Transverse colon (tissue), 4 donors: ENCODE measurements at regions not wholly inside any gene's neighbourhood (a gene's known extent, or its start where the extent isn't known, plus 50 kb on each side); places are given as distances from the start of the nearest gene placed in this dataset.

Experiments used
- DNase-seq: peaks from one replicate; pipeline ENCODE4 v3.0.0-alpha.2; 2019
- H3K27ac ChIP-seq, 4 donors: fragments of 200-600 bp; sonication (generic); 2 replicates each; pipeline ENCODE4 v1.5.1; 2016 to 2018; ENCODE audit warnings: inconsistent platforms in 4 of 4
- H3K27me3 ChIP-seq: fragments of 200-600 bp; sonication (generic); 2 replicates; pipeline ENCODE4 v1.5.1; 2017; ENCODE audit warnings: inconsistent platforms
- H3K36me3 ChIP-seq, 4 donors: fragments of 200-600 bp; sonication (generic); 2 replicates each; pipeline ENCODE4 v1.5.1; 2017 to 2019; ENCODE audit warnings: inconsistent platforms in 4 of 4
- H3K4me1 ChIP-seq, 4 donors: fragments of 200-600 bp; sonication (generic); 2 replicates each; pipeline ENCODE4 v1.5.1; 2017 to 2020; ENCODE audit warnings: inconsistent platforms in 4 of 4
- H3K4me3 ChIP-seq, 4 donors: fragments of 200-600 bp; sonication (generic); 1 replicate in 1 of 4; 2 replicates in 3 of 4; pipeline versions ENCODE4 v1.5.1 to v1.6.1; 2017 to 2019; ENCODE audit warnings: inconsistent platforms in 4 of 4
- H3K9me3 ChIP-seq, 2 donors: fragments of 200-600 bp; sonication (generic); 2 replicates each; pipeline ENCODE4 v1.5.1; 2017 to 2019; ENCODE audit warnings: inconsistent platforms in 2 of 2
- CTCF ChIP-seq, 5 experiments: fragments of 200-600 bp in 3 of 5; fragments of 450-650 bp in 2 of 5; sonication (generic) in 3 of 5; IDR thresholded peaks; 1 replicate in 2 of 5; 2 replicates in 3 of 5; pipeline ENCODE4 v1.5.1; 2016 to 2017; ENCODE audit warnings: antibody characterized with exemption in 5 of 5, inconsistent platforms in 3 of 5, mild to moderate bottlenecking in 2 of 5, moderate library complexity in 1 of 5
- EP300 ChIP-seq: sonication (generic); formaldehyde crosslinking; IDR thresholded peaks from one replicate; pipeline ENCODE4 v1.6.1; 2017; ENCODE audit warnings: antibody characterized with exemption, low read depth
- POLR2A ChIP-seq: fragments of 450-650 bp; IDR thresholded peaks from one replicate; pipeline ENCODE4 v1.6.1; 2016; ENCODE audit warnings: antibody characterized with exemption, mild to moderate bottlenecking, moderate library complexity
- POLR2AphosphoS5 ChIP-seq, 3 donors: sonication (generic); formaldehyde crosslinking; IDR thresholded peaks; one replicate each; pipeline ENCODE4 v1.6.1; 2016; ENCODE audit warnings: antibody characterized with exemption in 3 of 3
- WGBS, 2 donors: methylation state at CpG; one replicate each; pipeline ENCODE4 v1.1.5; 2018; ENCODE audit warnings: low coverage in 1 of 2; 5-methylcytosine and 5-hydroxymethylcytosine counted together
- in situ Hi-C, 4 donors: fragments of 200-750 bp; cut with MboI; loops; one replicate each; pipeline versions ENCODE4 v1.15.0 to v1.15.1; 2017; ENCODE audit warnings: low sequenced_read_pairs in 3 of 4, low pct_ligation_motif_present in 1 of 4, low pct_unique_long_range_greater_than_20kb in 1 of 4
- intact Hi-C: fragments of 100-400 bp; cut with DNase I; formaldehyde crosslinking; loops from one replicate; pipeline ENCODE4 v1.15.1; 2023; ENCODE audit warnings: low total_unique reads

GRCh38 chrX:121831601-121832000 is 784.2 kb downstream of the GLUD2 start:
- no peak overlapping the region for H3K4me3 ChIP-seq
- in situ Hi-C loops, result no loop called here
- DNase-seq, result no peak
- no peaks in the 10 kb centered on the region for H3K9me3 ChIP-seq
- H3K27me3 ChIP-seq, result no peaks in the 10 kb centered on the region
- no peaks in the 10 kb centered on the region for H3K4me1 ChIP-seq
- H3K36me3 ChIP-seq, result no peaks in the 10 kb centered on the region
- intact Hi-C loops, result no loop called here
- 34 to 83% methylated on average over 1 to 2 of the region's 2 CpGs for WGBS, 2 donors
- TF ChIP-seq POLR2A, result no peak
- TF ChIP-seq CTCF (IDR thresholded peaks at IDR 0.05), result no peak
- TF ChIP-seq EP300, result no peak
- no peak for TF ChIP-seq POLR2AphosphoS5 (IDR thresholded peaks at IDR 0.05)
- no peak overlapping the region for H3K27ac ChIP-seq

- H3K27ac ChIP-seq, result no peak overlapping the region
- in situ Hi-C loops (no loop called here), intact Hi-C loops (no loop called here)
- no peaks in the 10 kb centered on the region for H3K4me1 ChIP-seq
- no peaks in the 10 kb centered on the region for H3K36me3 ChIP-seq
- no peak overlapping the region for H3K4me3 ChIP-seq
- no peaks in the 10 kb centered on the region for H3K9me3 ChIP-seq
- TF ChIP-seq EP300, result no peak
- no peak for TF ChIP-seq POLR2A
- no peak for TF ChIP-seq CTCF (IDR thresholded peaks at IDR 0.05)
- no peak for TF ChIP-seq POLR2AphosphoS5 (IDR thresholded peaks at IDR 0.05)
- WGBS, 2 donors, result 71 to 100% methylated on average over 1 of the region's 1 CpG
- H3K27me3 ChIP-seq, result no peaks in the 10 kb centered on the region
- DNase-seq, result no peak
Observed at GRCh38 chrX:121832446-121832845, 785.0 kb downstream of the GLUD2 start.

GRCh38 chrX:121836000-121836399 is 788.6 kb downstream of the GLUD2 start:
- Histone ChIP-seq H3K4me1 (no peaks in the 10 kb centered on the region), H3K9me3 (no peaks in the 10 kb centered on the region), H3K27me3 (no peaks in the 10 kb centered on the region), H3K27ac (no peak overlapping the region), H3K4me3 (no peak overlapping the region), H3K36me3 (no peaks in the 10 kb centered on the region)
- no peak for DNase-seq
- 23% methylated on average over 1 of the region's 1 CpG; no CpG with 5 or more reads in 1 of the 2 donors for WGBS, 2 donors
- intact Hi-C loops (no loop called here), in situ Hi-C loops (no loop called here)
- TF ChIP-seq CTCF (IDR thresholded peaks at IDR 0.05) (no peak), POLR2A (no peak), EP300 (no peak), POLR2AphosphoS5 (IDR thresholded peaks at IDR 0.05) (no peak)

GRCh38 chrX:121851033-121851432 is 803.6 kb downstream of the GLUD2 start:
- H3K36me3 ChIP-seq, result no peaks in the 10 kb centered on the region
- no peak for TF ChIP-seq POLR2A
- no peak for TF ChIP-seq EP300
- TF ChIP-seq POLR2AphosphoS5 (IDR thresholded peaks at IDR 0.05), result no peak
- TF ChIP-seq CTCF (IDR thresholded peaks at IDR 0.05), result no peak
- no peaks in the 10 kb centered on the region for H3K9me3 ChIP-seq
- no peak for DNase-seq
- no peak overlapping the region for H3K4me3 ChIP-seq
- WGBS, 2 donors, result 50 to 54% methylated on average over 1 to 2 of the region's 2 CpGs
- in situ Hi-C loops (no loop called here), intact Hi-C loops (no loop called here)
- H3K27me3 ChIP-seq, result no peaks in the 10 kb centered on the region
- H3K4me1 ChIP-seq, result no peaks in the 10 kb centered on the region
- H3K27ac ChIP-seq, result no peak overlapping the region
